Activated CD8-positive, alpha-beta memory T cell treated with anti-CD3 and anti-CD28 coated beads for 36 hours (primary cell): ENCODE measurements at regions not wholly inside any gene's neighbourhood (a gene's known extent, or its start where the extent isn't known, plus 50 kb on each side); places are given as distances from the start of the nearest gene placed in this dataset.

ENCODE experiments used
- CTCF ChIA-PET: fragments of 350-600 bp; sonication (Branson Sonifier 250); formaldehyde crosslinking; loops from one replicate; lab custom pipeline; 2021; ENCODE audit warnings: antibody characterized with exemption; lab: Charles Lee
- POLR2A ChIA-PET: fragments of 350-600 bp; sonication (Branson Sonifier 250); formaldehyde crosslinking; loops from one replicate; lab custom pipeline; 2021; ENCODE audit warnings: antibody characterized with exemption; lab: Charles Lee

DNA sequence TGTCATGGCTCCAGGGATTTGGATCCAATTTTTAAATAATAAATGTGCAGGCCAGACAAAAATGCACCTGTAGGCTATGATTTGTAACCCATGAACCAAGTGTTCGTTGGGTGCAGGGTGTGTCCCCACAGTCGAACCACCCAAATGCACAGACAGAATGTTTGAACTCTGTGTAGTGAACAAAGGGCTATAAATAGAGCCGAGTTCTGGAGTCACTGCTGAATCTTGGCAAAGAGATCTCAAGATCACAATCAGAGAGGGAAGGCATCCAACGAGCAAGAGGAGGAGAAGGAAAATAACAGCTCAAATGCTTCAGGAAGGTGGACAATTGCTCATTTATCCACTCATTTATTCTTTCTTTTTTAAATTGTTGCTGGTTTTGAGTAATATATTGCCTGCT, 547.9 kb downstream of the FGF9 start:
- POLR2A ChIA-PET, result no interaction called here
- CTCF ChIA-PET, result no interaction called here

DNA sequence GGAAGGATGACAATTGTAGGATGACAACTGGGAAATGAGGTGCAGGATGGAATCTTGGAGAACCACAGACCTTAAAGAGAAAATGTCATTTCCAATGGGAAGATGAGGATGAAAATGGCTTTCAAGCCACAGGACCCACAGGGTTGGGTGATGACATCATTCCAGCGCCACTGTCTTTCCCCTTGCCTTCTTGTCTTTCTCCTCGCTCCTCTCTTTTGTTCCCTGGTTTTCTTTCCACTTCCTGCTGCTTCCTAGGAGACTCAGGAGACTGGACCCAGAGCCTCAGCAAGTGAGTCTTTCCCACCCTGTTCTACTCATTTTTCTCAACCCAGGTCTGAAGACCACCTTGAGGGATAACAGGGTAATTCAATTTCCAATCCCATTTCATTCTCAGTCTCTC, 548.8 kb downstream of the FGF9 start:
- CTCF ChIA-PET, result no interaction called here

DNA sequence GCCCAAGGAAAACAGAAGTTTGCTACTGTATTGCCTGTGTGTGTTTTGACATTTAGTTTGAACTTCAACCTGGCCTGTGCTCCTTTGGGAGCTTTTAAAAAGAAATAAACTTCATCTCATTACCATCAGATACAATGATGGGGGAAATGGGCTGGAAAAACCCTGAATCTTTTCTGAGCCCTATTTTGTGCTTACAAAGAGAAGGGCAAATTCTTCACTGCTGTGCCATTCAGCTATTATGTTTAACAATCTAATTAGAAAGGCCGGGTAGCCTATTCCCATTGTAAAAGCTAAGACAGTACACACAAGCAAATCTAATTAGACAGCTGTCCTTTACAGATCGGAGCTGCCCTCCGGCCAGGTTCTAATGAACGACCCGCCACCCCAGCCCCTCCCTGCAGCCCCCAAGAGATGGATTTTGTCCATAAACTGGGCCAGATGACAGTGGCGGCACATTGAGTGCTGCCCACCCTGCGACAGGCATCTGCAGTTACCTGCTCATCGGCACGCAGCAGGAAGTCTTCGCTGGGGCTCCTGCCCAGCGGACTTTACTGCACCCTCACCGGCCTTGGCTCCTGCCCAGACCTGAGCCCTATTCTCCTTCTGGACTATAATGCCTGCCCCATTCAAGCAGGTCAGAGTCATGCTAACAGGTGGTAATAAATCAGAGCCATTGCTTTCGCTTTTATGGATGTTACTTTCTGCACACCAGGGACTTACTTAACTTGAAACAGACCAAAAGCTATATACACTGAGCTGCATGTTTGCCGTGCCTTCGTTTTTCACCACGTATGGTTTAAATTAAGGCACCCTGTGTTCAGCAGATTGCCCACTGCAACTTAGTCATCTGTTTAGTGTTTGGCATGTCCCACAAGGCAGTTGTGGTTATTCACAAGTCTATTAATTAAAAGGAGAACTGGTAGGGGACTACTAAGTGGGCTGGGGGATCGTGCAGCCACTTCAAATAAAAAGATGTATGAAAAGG, 549.6 kb downstream of the FGF9 start:
- CTCF ChIA-PET, result no interaction called here

More for the DNA sequence above, 548.8 kb downstream of the FGF9 start:
- POLR2A ChIA-PET, result no interaction called here

DNA sequence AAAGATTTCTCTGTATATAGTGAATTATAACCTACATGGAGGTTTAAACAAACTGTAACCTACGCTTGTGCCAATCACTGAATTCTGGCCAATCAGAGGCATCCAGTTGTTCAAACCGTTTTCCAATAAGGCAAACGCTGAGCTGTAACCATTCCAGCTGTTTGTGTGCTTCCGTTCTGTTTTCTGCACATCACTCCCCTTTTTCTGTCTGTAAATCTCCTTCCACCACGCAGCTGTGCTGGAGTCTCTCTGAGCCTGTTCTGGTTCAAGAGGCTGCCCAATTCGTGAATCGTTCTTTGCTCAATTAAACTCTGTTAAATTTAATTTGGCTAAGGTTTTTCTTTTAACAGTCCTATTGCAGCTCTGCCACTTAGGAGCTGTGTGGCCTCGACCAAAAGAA, 552.5 kb downstream of the FGF9 start:
- ChIA-PET POLR2A (no interaction called here), CTCF (no interaction called here)

More for the DNA sequence above, 549.6 kb downstream of the FGF9 start:
- POLR2A ChIA-PET, result no interaction called here

DNA sequence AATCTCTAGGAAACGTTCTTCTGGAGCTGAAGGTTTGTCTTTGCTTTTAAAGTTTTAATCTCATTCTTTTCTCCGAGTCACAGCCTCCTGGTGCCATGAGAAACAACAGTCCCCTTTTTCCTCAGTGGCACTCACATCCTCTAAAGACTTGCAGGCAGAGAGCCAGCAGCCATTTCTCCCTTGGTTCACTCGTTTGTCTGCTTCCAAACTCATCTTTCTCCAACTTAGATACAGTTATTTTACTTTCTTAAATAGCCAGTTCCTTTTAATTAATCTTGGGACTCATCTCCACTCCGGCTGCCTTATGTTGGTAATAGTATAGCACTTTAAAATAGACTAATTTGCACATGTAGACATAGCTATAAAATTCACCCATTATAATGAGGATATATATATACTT, 555.2 kb downstream of the FGF9 start:
- ChIA-PET POLR2A (no interaction called here), CTCF (no interaction called here)

DNA sequence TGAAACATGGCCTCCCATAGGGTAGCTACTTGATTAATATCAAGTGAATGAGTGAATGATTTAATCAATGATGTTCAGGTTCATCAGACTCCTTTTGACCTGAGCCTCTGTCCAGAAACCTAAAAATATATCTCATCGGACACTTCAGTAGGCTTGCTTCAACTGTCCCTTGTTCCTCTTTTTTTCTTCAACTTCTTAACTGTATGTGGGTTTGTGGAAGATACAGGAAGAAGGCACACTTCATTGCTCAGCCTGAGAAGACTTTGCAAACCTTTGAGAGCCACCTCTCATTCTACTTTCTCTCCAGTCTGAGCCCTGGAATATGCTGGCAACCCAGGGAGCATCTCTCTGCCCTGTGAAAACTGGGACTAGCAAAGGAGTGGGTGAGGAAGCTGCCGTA, 557.0 kb downstream of the FGF9 start:
- POLR2A ChIA-PET, result no interaction called here

DNA sequence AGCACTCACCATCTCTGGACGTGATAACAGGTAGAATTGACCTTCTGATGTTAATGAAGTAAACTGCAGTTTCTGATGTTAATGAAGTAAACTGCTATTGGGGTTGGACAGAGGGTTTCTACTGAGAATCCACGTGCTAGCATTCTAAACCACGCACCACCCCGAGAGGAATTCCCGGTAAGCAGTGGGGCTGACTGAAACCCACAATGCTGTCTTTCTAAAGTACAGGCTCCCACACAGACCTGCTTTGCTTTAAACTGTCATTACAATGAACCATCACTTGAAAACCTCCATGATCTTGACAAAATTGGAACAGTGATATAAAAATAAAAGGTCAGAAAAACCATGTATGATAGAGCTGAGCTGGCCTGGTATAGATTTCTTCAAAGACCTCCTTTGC, 559.0 kb downstream of the FGF9 start:
- POLR2A ChIA-PET, result no interaction called here

More for the DNA sequence above, 557.0 kb downstream of the FGF9 start:
- CTCF ChIA-PET, result no interaction called here

DNA sequence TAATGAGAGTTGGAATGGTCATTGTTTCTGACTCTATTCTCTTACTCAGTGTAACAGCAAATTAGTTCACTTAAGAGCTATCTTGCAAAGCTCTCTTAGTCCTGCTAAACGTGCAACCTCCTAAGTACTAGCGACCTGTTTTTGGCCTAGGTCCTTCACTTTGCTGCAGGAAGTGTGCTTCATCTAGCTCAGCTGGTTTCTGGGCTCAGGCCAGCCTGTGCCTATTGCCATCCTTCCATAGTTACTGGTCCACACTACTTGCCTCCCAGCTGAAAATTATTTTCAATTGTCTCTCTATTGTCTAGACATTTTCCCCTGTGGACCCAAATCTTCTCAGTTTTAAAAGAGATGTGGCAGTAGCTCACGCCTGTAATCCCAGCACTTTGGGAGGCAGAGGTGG, 561.3 kb downstream of the FGF9 start:
- CTCF ChIA-PET, result no interaction called here
- POLR2A ChIA-PET, result no interaction called here

More for the DNA sequence above, 559.0 kb downstream of the FGF9 start:
- CTCF ChIA-PET, result no interaction called here

DNA sequence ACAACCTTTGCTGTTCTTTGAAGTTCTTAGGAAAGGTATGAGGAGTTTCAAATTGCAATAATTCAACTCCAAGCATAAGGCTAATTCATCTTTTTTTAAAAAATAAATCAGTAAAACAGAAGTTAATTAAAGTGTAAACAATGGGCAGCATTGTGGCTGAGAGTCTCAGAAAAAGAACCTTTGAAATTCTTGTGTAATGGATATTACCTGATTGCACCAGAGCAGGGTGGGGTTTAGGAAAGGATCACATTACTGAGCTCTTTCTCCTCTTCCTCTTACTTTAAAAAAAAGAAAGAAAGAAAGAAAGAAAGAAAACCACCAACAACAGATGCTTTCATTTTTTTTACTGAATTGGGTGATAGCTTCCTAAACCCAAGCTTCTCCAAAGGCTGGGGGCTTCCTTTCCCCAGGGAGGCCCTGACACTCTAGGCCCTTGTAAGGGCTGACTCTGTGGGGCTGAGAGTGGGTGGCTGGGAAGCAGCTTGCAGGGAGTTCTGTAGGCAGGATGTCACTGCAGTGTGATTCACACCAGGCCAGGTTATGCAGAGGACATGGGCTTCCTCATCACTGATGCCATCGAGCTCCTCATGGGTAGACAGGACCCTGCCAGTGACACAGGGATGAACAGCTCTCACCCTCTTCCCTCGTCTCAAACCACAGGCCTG, 564.5 kb downstream of the FGF9 start:
- ChIA-PET POLR2A (no interaction called here), CTCF (no interaction called here)

DNA sequence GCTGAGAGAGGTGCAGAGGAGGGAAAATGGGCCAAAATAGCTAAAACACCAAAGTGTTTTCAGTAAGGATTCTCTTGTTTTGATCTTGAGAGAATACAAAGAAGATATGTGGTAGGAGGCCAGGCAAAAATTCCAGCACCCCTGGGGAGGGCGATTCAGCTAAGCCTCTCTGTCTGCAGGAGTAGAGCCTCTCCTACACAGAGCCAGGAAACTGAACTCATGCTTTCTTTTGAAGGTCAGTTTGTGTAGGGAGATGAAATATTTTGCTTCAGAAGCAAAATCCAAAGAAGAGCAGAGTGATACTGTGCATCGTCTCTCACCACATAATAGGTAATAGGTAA, 565.0 kb downstream of the FGF9 start:
- ChIA-PET POLR2A (no interaction called here), CTCF (no interaction called here)

DNA sequence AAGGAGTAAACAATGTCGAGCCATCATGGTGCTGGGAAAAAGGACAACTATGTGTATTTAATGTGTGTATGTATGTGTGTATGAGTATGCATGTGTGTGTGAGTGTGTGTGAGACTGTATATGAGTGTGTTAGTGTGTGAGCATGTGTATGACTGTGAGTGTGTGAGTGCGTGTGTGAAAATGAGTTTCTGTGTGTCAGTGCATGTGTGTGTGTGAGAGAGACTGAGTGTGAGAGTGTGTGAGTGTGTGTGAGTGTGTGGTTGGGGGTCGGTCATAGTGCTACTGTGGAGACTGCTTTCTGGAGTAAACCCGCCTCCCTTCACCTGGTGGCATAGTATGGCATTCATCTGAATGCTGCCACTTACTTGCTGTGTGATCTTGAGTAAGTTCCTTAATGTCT, 567.4 kb downstream of the FGF9 start:
- CTCF ChIA-PET, result no interaction called here
- POLR2A ChIA-PET, result no interaction called here

DNA sequence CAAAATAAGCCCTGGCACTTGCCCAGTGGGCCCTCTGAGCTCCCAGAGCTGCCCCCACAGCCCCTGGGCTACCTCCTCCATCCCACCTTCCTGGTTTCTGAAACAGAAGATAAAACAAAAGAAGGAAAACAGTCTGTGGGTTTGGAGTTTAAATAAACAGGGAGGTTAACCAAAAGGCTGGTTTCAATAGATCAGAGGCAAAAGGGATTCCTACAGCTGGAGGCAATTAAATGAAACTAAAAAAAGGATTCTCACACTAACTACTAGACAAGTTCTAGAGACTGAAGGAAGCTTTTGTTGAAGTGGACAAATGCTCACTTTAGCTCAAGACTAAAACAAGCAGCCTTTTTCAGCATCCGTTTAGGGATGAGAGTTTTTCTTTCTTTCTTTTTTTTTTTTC, 569.8 kb downstream of the FGF9 start:
- ChIA-PET POLR2A (no interaction called here), CTCF (no interaction called here)

DNA sequence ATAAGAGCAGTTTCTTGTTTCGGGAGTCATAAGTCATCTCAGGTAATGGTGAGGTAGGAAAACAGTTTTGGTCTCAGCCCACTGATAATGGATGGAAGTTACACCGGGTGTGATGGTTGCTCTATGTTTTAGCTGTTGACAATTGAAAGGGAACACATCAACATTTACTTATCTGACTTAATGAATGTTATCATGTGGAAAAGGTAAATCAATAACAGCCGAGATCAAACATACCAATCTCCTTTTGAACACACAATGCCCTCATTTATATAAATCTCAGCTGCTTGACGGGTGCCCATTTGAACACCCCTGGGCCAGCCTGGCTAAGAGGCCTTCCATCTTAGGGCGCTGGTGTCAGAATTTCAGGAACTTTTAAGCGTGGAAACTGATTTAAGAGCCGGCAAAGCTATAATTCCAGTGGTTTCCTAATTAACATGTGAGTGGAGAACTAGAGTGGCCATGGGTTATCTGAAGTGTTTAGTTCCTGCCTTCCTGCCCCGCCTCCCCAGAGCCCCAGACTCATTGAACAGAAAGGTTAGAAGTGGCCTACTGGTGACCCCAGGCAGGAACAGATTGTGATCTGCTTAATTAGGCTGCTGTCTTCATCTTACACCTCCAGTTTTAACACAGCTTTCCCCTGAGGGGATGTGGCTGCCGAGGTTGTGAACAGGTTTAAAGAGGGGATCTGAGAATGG, 572.7 kb downstream of the FGF9 start:
- POLR2A ChIA-PET, result no interaction called here
- CTCF ChIA-PET, result no interaction called here

DNA sequence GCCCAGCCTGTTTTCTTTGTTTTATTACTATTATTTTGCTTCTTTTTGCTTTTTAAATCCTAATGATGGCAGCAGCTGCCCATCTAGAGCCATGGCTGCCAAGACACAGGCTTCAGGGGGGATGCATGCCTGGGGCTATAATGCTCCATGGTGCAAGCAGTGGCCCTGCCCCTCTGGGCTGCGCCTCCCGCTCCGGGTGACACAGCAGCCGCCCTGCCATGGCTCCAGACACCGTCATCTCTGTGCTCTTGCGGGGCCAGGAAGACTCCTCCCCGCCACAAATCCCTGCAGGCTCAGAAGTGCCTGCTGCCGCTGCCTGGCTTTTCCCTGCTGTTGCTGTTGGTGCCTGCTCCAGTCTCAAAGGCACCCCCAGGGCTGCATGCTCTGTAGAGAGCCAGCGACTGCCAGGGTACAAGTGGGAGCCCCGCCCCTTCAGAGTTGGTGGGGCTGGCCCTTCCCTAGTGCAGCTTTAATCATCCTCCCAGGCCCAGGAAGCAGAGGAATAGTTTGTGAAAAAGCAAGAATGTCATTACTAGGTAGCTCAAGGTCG, 581.5 kb downstream of the FGF9 start:
- ChIA-PET CTCF (no interaction called here), POLR2A (no interaction called here)

DNA sequence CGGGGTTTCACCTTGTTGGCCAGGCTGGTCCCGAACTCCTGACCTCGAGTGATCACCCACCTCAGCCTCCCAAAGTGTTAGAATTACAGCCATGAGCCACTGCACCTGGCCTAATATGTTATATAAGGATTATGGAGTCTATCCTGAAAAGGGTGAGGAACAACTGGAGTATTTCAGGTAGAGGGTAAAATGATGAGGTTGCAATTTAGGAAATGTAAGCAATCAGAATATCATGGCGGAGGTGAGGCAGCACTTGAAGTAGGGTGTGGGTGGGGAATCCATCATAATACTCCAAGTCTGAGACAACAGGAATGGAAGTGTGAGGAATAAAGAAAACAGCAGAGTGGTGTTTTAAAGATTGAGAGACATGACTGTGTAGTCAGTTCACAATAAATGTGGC, 582.2 kb downstream of the FGF9 start:
- CTCF ChIA-PET, result no interaction called here
- POLR2A ChIA-PET, result no interaction called here

DNA sequence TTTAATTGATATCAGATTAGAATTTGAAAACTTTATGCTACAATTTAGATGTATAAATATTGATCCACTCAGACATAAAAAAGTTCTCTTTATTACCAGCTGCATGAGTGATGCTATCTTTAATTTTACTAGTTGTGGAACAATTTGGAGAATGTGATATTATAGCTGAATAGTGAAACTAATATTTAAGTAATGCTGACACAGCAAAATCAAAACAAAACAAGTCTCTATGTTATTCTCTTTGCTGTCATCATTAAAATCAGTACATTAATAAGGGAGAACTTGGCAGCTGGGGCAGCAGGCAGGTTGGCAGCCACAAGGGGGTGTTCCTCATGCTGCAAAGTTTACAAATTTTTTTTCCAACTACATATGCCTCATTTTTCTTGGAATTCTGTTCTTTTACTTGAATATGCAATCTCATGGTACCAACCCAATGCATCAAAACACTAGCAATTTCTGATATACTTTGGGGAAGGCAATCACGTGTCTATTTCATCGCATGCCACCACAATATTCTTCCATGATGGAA, 585.3 kb downstream of the FGF9 start:
- CTCF ChIA-PET, result no interaction called here
- POLR2A ChIA-PET, result no interaction called here

DNA sequence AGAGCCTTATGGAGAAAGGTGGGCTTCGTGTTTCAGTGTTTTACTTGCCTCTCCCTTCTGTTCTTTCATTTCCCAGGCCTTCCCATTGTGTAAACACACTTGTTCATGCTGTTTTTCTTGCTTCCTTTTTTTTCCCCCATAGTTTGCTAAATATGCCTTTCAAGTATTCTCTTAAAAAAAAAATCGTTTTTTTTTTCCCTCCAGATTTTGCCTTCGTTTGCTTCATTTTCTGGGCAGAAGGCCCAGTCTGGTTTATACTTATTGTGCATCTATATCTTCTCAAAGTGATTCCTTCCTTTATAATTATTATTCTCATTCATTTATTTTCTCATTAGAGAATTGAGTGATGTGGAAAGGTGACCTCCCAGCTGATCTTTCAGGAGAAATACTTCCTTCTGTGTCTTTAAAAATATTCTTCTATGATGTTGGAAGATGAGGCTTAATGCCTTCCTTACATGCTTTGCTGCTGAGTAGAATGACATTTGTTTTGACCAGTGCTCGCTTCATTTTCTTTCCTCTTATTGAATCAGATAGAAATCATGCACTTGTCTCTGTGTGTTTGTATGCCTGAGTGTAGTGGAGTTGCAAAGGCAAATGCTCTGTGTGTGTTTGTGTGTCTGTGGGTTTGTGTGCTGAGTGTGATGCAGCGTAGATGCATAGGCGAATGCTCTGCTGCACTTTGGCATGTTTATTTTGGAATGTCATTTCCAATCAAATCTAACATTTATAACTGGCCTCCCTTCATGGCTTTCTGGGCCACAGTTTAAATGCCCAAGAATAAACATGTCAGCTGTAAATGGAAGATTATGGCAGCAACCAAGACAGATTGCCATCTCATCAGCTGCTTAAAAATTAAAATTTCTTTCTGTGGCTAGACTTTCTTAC, 591.4 kb downstream of the FGF9 start:
- POLR2A ChIA-PET, result no interaction called here

DNA sequence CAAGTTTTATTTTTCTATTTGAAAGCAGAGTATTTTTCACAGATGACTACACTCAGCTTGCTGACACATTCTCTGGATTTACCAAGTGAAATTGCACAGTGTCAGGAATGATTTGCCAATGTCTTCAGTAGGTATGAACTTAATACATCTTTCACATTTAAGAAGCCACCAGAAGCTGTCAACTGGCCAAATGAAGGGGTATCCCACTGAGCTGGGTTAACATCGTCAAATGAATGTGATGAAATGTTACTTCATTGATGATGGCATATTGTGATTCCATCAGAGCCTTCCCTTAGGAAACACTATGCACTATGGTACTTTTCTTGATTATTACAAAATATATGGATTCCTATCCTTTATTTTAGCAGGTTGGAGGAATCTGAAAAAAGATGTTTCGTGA, 592.3 kb downstream of the FGF9 start:
- ChIA-PET CTCF (interaction anchor here (0.7 kb wide), 1 partner anchor 454 kb away, joined by 6 read pairs; no protein-coding TSS in a partner anchor), POLR2A (no interaction called here)

More for the DNA sequence above, 591.4 kb downstream of the FGF9 start:
- CTCF ChIA-PET, result no interaction called here

DNA sequence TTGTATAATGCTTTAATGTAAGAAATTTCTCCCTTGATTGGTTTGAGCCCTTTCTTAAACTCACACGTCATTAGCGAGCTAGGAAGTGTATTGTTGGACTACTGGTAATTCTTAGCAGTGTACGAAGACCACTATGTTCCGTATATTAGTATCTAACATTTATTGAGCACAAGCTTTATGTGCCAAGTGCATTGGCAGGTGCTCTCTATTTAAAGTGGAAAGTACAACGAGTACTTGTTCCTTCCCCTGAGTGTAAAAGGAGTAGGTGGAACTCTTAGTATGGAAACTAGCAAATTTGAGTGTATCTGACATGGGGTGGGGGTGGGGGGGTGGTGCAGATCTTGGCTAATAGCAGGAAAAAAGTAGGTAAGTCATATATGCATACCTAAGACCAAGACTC, 594.7 kb downstream of the FGF9 start:
- POLR2A ChIA-PET, result no interaction called here
- CTCF ChIA-PET, result no interaction called here
